ENCODE measurements at regions not wholly inside any gene's neighbourhood (a gene's known extent, or its start where the extent isn't known, plus 50 kb on each side); places are given as distances from the start of the nearest gene placed in this dataset.

DNA sequence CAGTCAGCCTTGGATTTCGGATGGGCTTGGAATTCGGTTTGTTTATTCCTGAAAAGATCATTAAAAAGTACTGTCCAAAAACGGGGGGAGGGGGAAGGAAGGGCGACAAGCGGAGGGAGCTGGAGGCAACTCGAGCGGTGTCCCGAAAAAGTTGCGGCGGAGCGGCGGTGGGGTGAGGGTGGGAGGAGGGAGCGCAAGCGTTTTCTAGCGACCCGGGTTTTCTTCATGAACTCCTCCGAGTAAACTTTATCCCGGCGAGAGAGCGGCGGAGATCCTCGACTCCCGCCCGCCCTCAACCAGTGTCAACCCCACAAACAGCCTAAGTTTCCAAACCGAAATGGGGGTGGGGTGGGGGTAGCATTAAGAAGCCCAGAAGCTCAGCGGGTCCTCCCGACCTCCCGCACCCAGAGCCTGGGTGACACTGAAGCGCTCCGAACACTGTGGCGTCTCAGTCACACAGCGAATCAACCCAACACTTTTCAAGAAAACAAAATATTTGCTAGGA is 133.0 kb upstream of the C11orf58 start:
- H3K79me2 ChIP-seq (ENCODE audit: insufficient read depth, low read length), result no peaks in the 10 kb centered on the region
- 0 out of 2 replicates have a peak, but pooled peaks have one; percentile 23 for TF ChIP-seq EED (CRISPR knock-in tag; IDR thresholded peaks at IDR 0.05)
- TF ChIP-seq ZNF275 (CRISPR knock-in tag; IDR thresholded peaks at IDR 0.05; ENCODE audit: borderline replicate concordance), result 0 out of 2 replicates have a peak, but pooled peaks have one; percentile 9
- TF ChIP-seq, protein P1, sequence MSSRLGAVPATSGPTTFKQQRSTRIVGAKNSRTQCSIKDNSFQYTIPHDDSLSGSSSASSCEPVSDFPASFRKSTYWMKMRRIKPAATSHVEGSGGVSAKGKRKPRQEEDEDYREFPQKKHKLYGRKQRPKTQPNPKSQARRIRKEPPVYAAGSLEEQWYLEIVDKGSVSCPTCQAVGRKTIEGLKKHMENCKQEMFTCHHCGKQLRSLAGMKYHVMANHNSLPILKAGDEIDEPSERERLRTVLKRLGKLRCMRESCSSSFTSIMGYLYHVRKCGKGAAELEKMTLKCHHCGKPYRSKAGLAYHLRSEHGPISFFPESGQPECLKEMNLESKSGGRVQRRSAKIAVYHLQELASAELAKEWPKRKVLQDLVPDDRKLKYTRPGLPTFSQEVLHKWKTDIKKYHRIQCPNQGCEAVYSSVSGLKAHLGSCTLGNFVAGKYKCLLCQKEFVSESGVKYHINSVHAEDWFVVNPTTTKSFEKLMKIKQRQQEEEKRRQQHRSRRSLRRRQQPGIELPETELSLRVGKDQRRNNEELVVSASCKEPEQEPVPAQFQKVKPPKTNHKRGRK (CRISPR knock-in tag; IDR thresholded peaks at IDR 0.05), result 0 out of 2 replicates have a peak, but pooled peaks have one; percentile 53
- 0 out of 2 replicates have a peak, but pooled peaks have one; percentile 8 for TF ChIP-seq ZNF782 (CRISPR knock-in tag; IDR thresholded peaks at IDR 0.05; ENCODE audit: borderline replicate concordance)
- TF ChIP-seq ZNF263 (CRISPR knock-in tag; IDR thresholded peaks at IDR 0.05), result peak; percentile 53; the same call in 1 of the 2 replicates
- peak; percentile 43 for TF ChIP-seq RBM39 (IDR thresholded peaks at IDR 0.05; ENCODE audit: low read depth, low read length, poor library complexity, severe bottlenecking)
- peak; percentile 81; the same call in 1 of the 2 replicates for TF ChIP-seq EZH2 (conservative IDR thresholded peaks at IDR 0.05; ENCODE audit: low read depth, low read length)
- TF ChIP-seq YY1 (IDR thresholded peaks at IDR 0.05; ENCODE audit: insufficient read depth, insufficient replicate concordance, low read depth, low read length), result no peak
- TF ChIP-seq RNF2 (conservative IDR thresholded peaks at IDR 0.05; ENCODE audit: low read depth), result no peak
- peak; percentile 13; the same call in 1 of the 2 replicates for TF ChIP-seq UBTF (CRISPR knock-in tag; IDR thresholded peaks at IDR 0.05)
- TF ChIP-seq SALL2 (CRISPR knock-in tag; IDR thresholded peaks at IDR 0.05), result no peak
- TF ChIP-seq CBX2 (IDR thresholded peaks at IDR 0.05; ENCODE audit: low read depth, low read length), result no peak; the same call in 1 of the 2 replicates
- peak; percentile 45; the same call in 1 of the 2 replicates for TF ChIP-seq CBX2 (CRISPR knock-in tag; IDR thresholded peaks at IDR 0.05; ENCODE audit: low read depth)
- TF ChIP-seq ZNF724P (CRISPR knock-in tag; IDR thresholded peaks at IDR 0.05; ENCODE audit: borderline replicate concordance), result no peak
- 0 out of 2 replicates have a peak, but pooled peaks have one; percentile 3 for TF ChIP-seq ZNF317 (CRISPR knock-in tag; IDR thresholded peaks at IDR 0.05)
- no peak for TF ChIP-seq KLF12 (CRISPR knock-in tag; IDR thresholded peaks at IDR 0.05; ENCODE audit: borderline replicate concordance)
- no peak for FAIRE-seq
- H3K4me2 ChIP-seq (ENCODE audit: low read depth, low read length), result peak overlapping the region; percentile 74
- H4K20me1 ChIP-seq (ENCODE audit: insufficient read depth, low read length), result no peaks in the 10 kb centered on the region
- H3K9ac ChIP-seq (ENCODE audit: insufficient read depth, low read depth, low read length), result no peak overlapping the region
- CTCF ChIA-PET (ENCODE audit: low intra/inter-chr PET ratio, low total read pairs), result interaction anchor here (0.7 to 1.7 kb wide), 3 partner anchors 665 to 704 kb away, joined by 3 to 5 read pairs (median 5); no protein-coding TSS in a partner anchor
- peaks cover 47% of the 10 kb centered on the region for H3K4me1 ChIP-seq (ENCODE audit: insufficient read depth, low read length)
- in situ Hi-C loops (cut with HindIII; ENCODE audit: extremely low pct_ligation_motif_present, low pct_unique_long_range_greater_than_20kb), result loop anchor here (5.0 to 10.0 kb wide), 2 partner anchors 421 to 703 kb away; no protein-coding TSS in a partner anchor
- H2AFZ ChIP-seq (ENCODE audit: low read length), result no peak overlapping the region
- WGBS (ENCODE audit: low lambda C conversion rate), result 11% methylated on average over 24 of the region's 32 CpGs
- H3K27me3 ChIP-seq (ENCODE audit: control insufficient read depth in 1 of 2, insufficient read depth in 2 of 2, low read length in 2 of 2), result peaks cover 9 to 67% of the 10 kb centered on the region in 2 experiments
- POLR2A ChIA-PET, result no interaction called here
- H3K27ac ChIP-seq (ENCODE audit: extremely low read length, insufficient read depth, low read length), result no peak overlapping the region
- H3K9me3 ChIP-seq (ENCODE audit: low read length), result no peaks in the 10 kb centered on the region
- no peak for ATAC-seq
- peak overlapping the region; percentile 37 to 72 (median 58) for H3K4me3 ChIP-seq (replicated peaks in 1 of 3; ENCODE audit: insufficient read depth in 1 of 3, low read depth in 2 of 3, low read length in 3 of 3)
- DNase-seq (ENCODE audit: low spot score), result no peak
- no peaks in the 10 kb centered on the region for H3K36me3 ChIP-seq (replicated peaks in 1 of 2; ENCODE audit: control insufficient read depth in 1 of 2, insufficient read depth in 2 of 2, low read length in 2 of 2)
- intact Hi-C loops (cut with micrococcal nuclease; ENCODE audit: unreplicated experiment), result loop anchor here (5.0 to 10.0 kb wide), 3 partner anchors 201 to 561 kb away; partner anchors contain the start of gene SOX6
- BruUV-seq (replicated peaks), result no TSS peak
